DND-41 (cell line): ENCODE measurements at regions not wholly inside any gene's neighbourhood (a gene's known extent, or its start where the extent isn't known, plus 50 kb on each side); places are given as distances from the start of the nearest gene placed in this dataset.

Source experiments
- ATAC-seq: fragments of 200-7000 bp; cut with Tn5 transposase; 3 replicates; pipeline ENCODE4 v1.9.1; 2021; ENCODE audit warnings: low read depth; ENCODE audit not compliant: insufficient read depth
- DNase-seq: peaks from one replicate; pipeline ENCODE4 v3.0.0-alpha.2; 2020
- H2AFZ ChIP-seq: 2 replicates; pipeline ENCODE4 v1.6.0; 2012; ENCODE audit warnings: low read depth, low read length
- H3K27ac ChIP-seq: 2 replicates; pipeline ENCODE4 v1.5.1; 2012; ENCODE audit warnings: low read length, inconsistent platforms
- H3K27me3 ChIP-seq: fragments of 200-600 bp; sonication (generic); 2 replicates; pipeline ENCODE4 v1.6.0; 2012; ENCODE audit warnings: low read length, mild to moderate bottlenecking, inconsistent platforms; ENCODE audit not compliant: insufficient read depth, poor library complexity
- H3K36me3 ChIP-seq: 2 replicates; pipeline ENCODE4 v1.5.1; 2012; ENCODE audit warnings: low read length, inconsistent platforms; ENCODE audit not compliant: insufficient read depth
- H3K4me1 ChIP-seq: 2 replicates; pipeline ENCODE4 v1.5.1; 2012; ENCODE audit warnings: mild to moderate bottlenecking, low read length; ENCODE audit not compliant: insufficient read depth
- H3K4me2 ChIP-seq: 2 replicates; pipeline ENCODE4 v1.6.0; 2012; ENCODE audit warnings: mild to moderate bottlenecking, moderate library complexity, low read length, inconsistent platforms; ENCODE audit not compliant: insufficient read depth
- H3K4me3 ChIP-seq, 2 experiments: fragments of 200-600 bp in 1 of 2; shearing (Covaris generic) in 1 of 2; 2 replicates each; pipeline ENCODE4 v1.5.1; 2012 to 2016; ENCODE audit warnings: inconsistent platforms in 2 of 2, low read length in 2 of 2, mild to moderate bottlenecking in 2 of 2, low read depth in 1 of 2, moderate library complexity in 1 of 2
- H3K79me2 ChIP-seq: 2 replicates; pipeline ENCODE4 v1.6.0; 2012; ENCODE audit warnings: low read length, inconsistent platforms; ENCODE audit not compliant: insufficient read depth
- H3K9ac ChIP-seq: 2 replicates; pipeline ENCODE4 v1.6.0; 2012; ENCODE audit warnings: low read depth, mild to moderate bottlenecking, inconsistent platforms, low read length, moderate library complexity
- H3K9me3 ChIP-seq: 2 replicates; pipeline ENCODE4 v1.5.1; 2012; ENCODE audit warnings: low read length, moderate library complexity, mild to moderate bottlenecking, inconsistent platforms; ENCODE audit not compliant: insufficient read depth, severe bottlenecking
- H4K20me1 ChIP-seq: 2 replicates; pipeline ENCODE4 v1.6.0; 2012; ENCODE audit warnings: low read length; ENCODE audit not compliant: insufficient read depth
- CTCF ChIP-seq: IDR thresholded peaks from 2 replicates; pipeline ENCODE4 v1.5.1; 2012; ENCODE audit warnings: borderline replicate concordance, low read length, moderate library complexity, mild to moderate bottlenecking; ENCODE audit not compliant: poor library complexity, severe bottlenecking; ENCODE audit errors: extremely low read depth
- EZH2 ChIP-seq: IDR thresholded peaks from 3 replicates; pipeline ENCODE4 v1.6.1; 2012; ENCODE audit warnings: borderline replicate concordance, low read depth, mild to moderate bottlenecking, moderate library complexity, low read length, inconsistent platforms; ENCODE audit not compliant: severe bottlenecking

GRCh38 chr20:60139663-60140446, 181.6 kb downstream of the CDH26 start:
- Histone ChIP-seq H3K27me3 (no peaks in the 10 kb centered on the region), H3K79me2 (peaks cover 18% of the 10 kb centered on the region; the same call in 1 of the 2 replicates), H3K4me1 (peaks cover 23% of the 10 kb centered on the region), H3K9me3 (no peaks in the 10 kb centered on the region), H3K9ac (no peak overlapping the region), H4K20me1 (peaks cover 28% of the 10 kb centered on the region), H3K27ac (0 out of 2 replicates have a peak overlapping the region, but pooled peaks have one; percentile 4), H3K36me3 (peaks cover 31% of the 10 kb centered on the region), H3K4me3 (no peak overlapping the region), H2AFZ (no peak overlapping the region), H3K4me2 (no peak overlapping the region)
- ATAC-seq = no peak
- DNase-seq = no peak
- TF ChIP-seq CTCF (no peak), EZH2 (no peak)

- Histone ChIP-seq H3K9me3 (no peaks in the 10 kb centered on the region), H2AFZ (no peak overlapping the region), H3K27me3 (no peaks in the 10 kb centered on the region), H3K27ac (no peak overlapping the region), H3K4me1 (peaks cover 26% of the 10 kb centered on the region), H3K9ac (no peak overlapping the region), H4K20me1 (peaks cover 19% of the 10 kb centered on the region), H3K4me3 (no peak overlapping the region), H3K4me2 (no peak overlapping the region), H3K79me2 (peaks cover 11% of the 10 kb centered on the region; the same call in 1 of the 2 replicates), H3K36me3 (peaks cover 29% of the 10 kb centered on the region)
- TF ChIP-seq CTCF (no peak), EZH2 (no peak)
- no peak for DNase-seq
- ATAC-seq = no peak
These were observed 184.4 kb downstream of the CDH26 start for GRCh38 chr20:60142587-60142986.

- H3K4me3 ChIP-seq = no peak overlapping the region
- peaks cover 17% of the 10 kb centered on the region for H4K20me1 ChIP-seq
- no peak overlapping the region for H3K9ac ChIP-seq
- ATAC-seq = no peak
- no peak for DNase-seq
- no peak overlapping the region for H2AFZ ChIP-seq
- peaks cover 26% of the 10 kb centered on the region for H3K4me1 ChIP-seq
- H3K36me3 ChIP-seq = peaks cover 32% of the 10 kb centered on the region
- no peaks in the 10 kb centered on the region for H3K9me3 ChIP-seq
- H3K27ac ChIP-seq = 0 out of 2 replicates have a peak overlapping the region, but pooled peaks have one; percentile 23
- H3K27me3 ChIP-seq = no peaks in the 10 kb centered on the region
- peaks cover 11% of the 10 kb centered on the region; the same call in 1 of the 2 replicates for H3K79me2 ChIP-seq
- H3K4me2 ChIP-seq = no peak overlapping the region
- TF ChIP-seq CTCF = no peak
- TF ChIP-seq EZH2 = no peak
These were observed 185.1 kb downstream of the CDH26 start for GRCh38 chr20:60143261-60143842.
